ENCODE measurements at regions not wholly inside any gene's neighbourhood (a gene's known extent, or its start where the extent isn't known, plus 50 kb on each side); places are given as distances from the start of the nearest gene placed in this dataset.

GRCh38 chr2:60400462-60401246 lies 152.8 kb downstream of the BCL11A start:
- Histone ChIP-seq H2AFZ (ENCODE audit: low read depth, low read length) (no peak overlapping the region), H3K27ac (ENCODE audit: low read length) (no peak overlapping the region), H3K36me3 (ENCODE audit: insufficient read depth, low read length) (no peaks in the 10 kb centered on the region), H3K9ac (ENCODE audit: low read length) (no peak overlapping the region), H4K20me1 (ENCODE audit: insufficient read depth) (no peaks in the 10 kb centered on the region), H3K79me2 (replicated peaks; ENCODE audit: insufficient read depth, low read length) (no peaks in the 10 kb centered on the region), H3K9me3 (ENCODE audit: low read length) (no peaks in the 10 kb centered on the region), H3K27me3 (ENCODE audit: insufficient read depth, low read depth, low read length) (no peaks in the 10 kb centered on the region), H3K4me3 (ENCODE audit: low read length) (no peak overlapping the region), H3F3A (ENCODE audit: insufficient read depth, low read length, poor library complexity, severe bottlenecking) (no peaks in the 10 kb centered on the region), H3K9me2 (ENCODE audit: insufficient read depth, low read length) (no peaks in the 10 kb centered on the region), H3K4me2 (ENCODE audit: low read length) (no peak overlapping the region)
- no peak for TF ChIP-seq RAD21 (conservative IDR thresholded peaks at IDR 0.05)
- TF ChIP-seq CTCF (IDR thresholded peaks at IDR 0.05; ENCODE audit: poor library complexity, severe bottlenecking), result no peak
- TF ChIP-seq TAF1 (IDR thresholded peaks at IDR 0.05; ENCODE audit: low read depth), result no peak
- TF ChIP-seq REST (IDR thresholded peaks at IDR 0.05; ENCODE audit: borderline replicate concordance), result no peak
- TF ChIP-seq EZH2 (IDR thresholded peaks at IDR 0.05; ENCODE audit: borderline replicate concordance, insufficient read depth, low read length, poor library complexity, severe bottlenecking), result no peak
- no peak for TF ChIP-seq POLR2AphosphoS5 (IDR thresholded peaks at IDR 0.05)
- TF ChIP-seq SMC3 (conservative IDR thresholded peaks at IDR 0.05; ENCODE audit: poor library complexity), result no peak

DNA sequence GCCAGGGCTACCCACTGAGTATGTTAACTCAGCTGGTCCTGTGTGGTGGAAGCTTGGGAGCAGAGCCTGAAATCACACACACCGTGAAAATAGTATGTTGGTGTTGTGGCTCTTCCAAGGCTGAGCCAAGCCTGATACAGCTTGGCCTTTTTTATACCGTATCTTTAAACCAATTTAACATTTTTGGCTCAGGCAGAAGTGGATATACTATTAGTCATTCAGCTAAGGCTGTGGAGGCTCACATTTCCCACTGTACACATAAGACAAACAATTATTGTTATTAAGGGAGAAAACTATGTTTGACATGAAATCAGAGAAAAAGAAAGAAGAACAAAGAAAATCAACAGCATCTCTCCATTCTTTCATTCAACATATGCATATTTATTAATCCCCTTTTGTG lies 159.0 kb downstream of the BCL11A start:
- no peak overlapping the region for H3K4me3 ChIP-seq (ENCODE audit: low read length)
- no peaks in the 10 kb centered on the region for H3F3A ChIP-seq (ENCODE audit: insufficient read depth, low read length, poor library complexity, severe bottlenecking)
- H3K27me3 ChIP-seq (ENCODE audit: insufficient read depth, low read depth, low read length), result no peaks in the 10 kb centered on the region
- H3K9me2 ChIP-seq (ENCODE audit: insufficient read depth, low read length), result no peaks in the 10 kb centered on the region
- TF ChIP-seq EZH2 (IDR thresholded peaks at IDR 0.05; ENCODE audit: borderline replicate concordance, insufficient read depth, low read length, poor library complexity, severe bottlenecking), result no peak
- TF ChIP-seq MXI1 (conservative IDR thresholded peaks at IDR 0.05; ENCODE audit: poor library complexity, severe bottlenecking), result no peak
- no peak for TF ChIP-seq SMC3 (conservative IDR thresholded peaks at IDR 0.05; ENCODE audit: poor library complexity)
- TF ChIP-seq CTCF (IDR thresholded peaks at IDR 0.05; ENCODE audit: poor library complexity, severe bottlenecking), result no peak
- no peak for TF ChIP-seq RAD21 (conservative IDR thresholded peaks at IDR 0.05)
- no peak for TF ChIP-seq REST (IDR thresholded peaks at IDR 0.05; ENCODE audit: borderline replicate concordance)
- no peak for TF ChIP-seq POLR2AphosphoS5 (IDR thresholded peaks at IDR 0.05)
- no peak for TF ChIP-seq TAF1 (IDR thresholded peaks at IDR 0.05; ENCODE audit: low read depth)
- TF ChIP-seq EP300 (conservative IDR thresholded peaks at IDR 0.05; ENCODE audit: poor library complexity, severe bottlenecking), result no peak
- H3K27ac ChIP-seq (ENCODE audit: low read length), result no peak overlapping the region
- no peaks in the 10 kb centered on the region for H4K20me1 ChIP-seq (ENCODE audit: insufficient read depth)
- H3K79me2 ChIP-seq (replicated peaks; ENCODE audit: insufficient read depth, low read length), result no peaks in the 10 kb centered on the region
- no peaks in the 10 kb centered on the region for H3K36me3 ChIP-seq (ENCODE audit: insufficient read depth, low read length)
- no peaks in the 10 kb centered on the region for H3K9me3 ChIP-seq (ENCODE audit: low read length)
- H2AFZ ChIP-seq (ENCODE audit: low read depth, low read length), result no peak overlapping the region
- H3K4me2 ChIP-seq (ENCODE audit: low read length), result no peak overlapping the region
- H3K9ac ChIP-seq (ENCODE audit: low read length), result no peak overlapping the region
